Left ventricle myocardium inferior (tissue), 1 donor: ENCODE measurements at regions not wholly inside any gene's neighbourhood (a gene's known extent, or its start where the extent isn't known, plus 50 kb on each side); places are given as distances from the start of the nearest gene placed in this dataset.

ENCODE experiments used
- DNase-seq: peaks from one replicate; pipeline ENCODE4 v3.0.0-alpha.2; 2020
- H3K27ac ChIP-seq: fragments of 200-600 bp; replicated peaks from 2 replicates; pipeline ENCODE4 v1.8.0; 2021
- H3K27me3 ChIP-seq: fragments of 200-600 bp; 2 replicates; pipeline ENCODE4 v1.8.0; 2021; ENCODE audit warnings: low read depth
- H3K36me3 ChIP-seq: fragments of 200-600 bp; 2 replicates; pipeline ENCODE4 v1.8.0; 2021
- H3K4me1 ChIP-seq: fragments of 200-600 bp; 2 replicates; pipeline ENCODE4 v1.8.0; 2021
- H3K4me3 ChIP-seq: fragments of 200-600 bp; 2 replicates; pipeline ENCODE4 v1.8.0; 2021; ENCODE audit warnings: mild to moderate bottlenecking, moderate library complexity
- H3K9me3 ChIP-seq: fragments of 200-600 bp; replicated peaks from 2 replicates; pipeline ENCODE4 v1.8.0; 2021
- CTCF ChIP-seq: fragments of 200-600 bp; IDR thresholded peaks from 2 replicates; pipeline ENCODE4 v1.8.0; 2021; ENCODE audit warnings: antibody characterized with exemption, mild to moderate bottlenecking, borderline replicate concordance
- intact Hi-C: fragments of 100-400 bp; cut with micrococcal nuclease; formaldehyde crosslinking; loops from one replicate; pipeline ENCODE4 v1.11.0; 2022
- donor health status: DM: no; HTN: yes; CAD: no; lungs with severe emphysema.

GRCh38 chr11:91147885-91148284 is 925.0 kb upstream of the CHORDC1 start:
- no peak for DNase-seq
- Histone ChIP-seq H3K4me1 (no peaks in the 10 kb centered on the region), H3K27me3 (no peaks in the 10 kb centered on the region), H3K27ac (no peak overlapping the region), H3K4me3 (no peak overlapping the region), H3K9me3 (peaks cover 11% of the 10 kb centered on the region), H3K36me3 (no peaks in the 10 kb centered on the region)
- no peak for TF ChIP-seq CTCF
- intact Hi-C loops = no loop called here

GRCh38 chr11:91141655-91142054 is 918.8 kb upstream of the CHORDC1 start:
- no peak overlapping the region for H3K27ac ChIP-seq
- H3K36me3 ChIP-seq = no peaks in the 10 kb centered on the region
- DNase-seq = no peak
- TF ChIP-seq CTCF = no peak
- no peaks in the 10 kb centered on the region for H3K27me3 ChIP-seq
- no peak overlapping the region for H3K4me3 ChIP-seq
- intact Hi-C loops = no loop called here
- no peaks in the 10 kb centered on the region for H3K4me1 ChIP-seq
- H3K9me3 ChIP-seq = no peaks in the 10 kb centered on the region

- DNase-seq = no peak
- Histone ChIP-seq H3K36me3 (no peaks in the 10 kb centered on the region), H3K27ac (no peak overlapping the region), H3K4me3 (no peak overlapping the region), H3K27me3 (no peaks in the 10 kb centered on the region), H3K4me1 (peaks cover 8% of the 10 kb centered on the region), H3K9me3 (no peaks in the 10 kb centered on the region)
- intact Hi-C loops = no loop called here
- no peak for TF ChIP-seq CTCF
Observed at GRCh38 chr11:91136631-91137030, 913.8 kb upstream of the CHORDC1 start.

GRCh38 chr11:91133361-91133760 is 910.5 kb upstream of the CHORDC1 start:
- TF ChIP-seq CTCF = no peak
- no peaks in the 10 kb centered on the region for H3K27me3 ChIP-seq
- H3K27ac ChIP-seq = no peak overlapping the region
- H3K4me1 ChIP-seq = peaks cover 8% of the 10 kb centered on the region
- H3K4me3 ChIP-seq = no peak overlapping the region
- intact Hi-C loops = no loop called here
- no peaks in the 10 kb centered on the region for H3K36me3 ChIP-seq
- no peak for DNase-seq
- H3K9me3 ChIP-seq = no peaks in the 10 kb centered on the region

GRCh38 chr11:91129596-91129995 is 906.7 kb upstream of the CHORDC1 start:
- Histone ChIP-seq H3K27ac (no peak overlapping the region), H3K9me3 (no peaks in the 10 kb centered on the region), H3K4me1 (peaks cover 8% of the 10 kb centered on the region), H3K36me3 (no peaks in the 10 kb centered on the region), H3K4me3 (no peak overlapping the region), H3K27me3 (no peaks in the 10 kb centered on the region)
- intact Hi-C loops = no loop called here
- no peak for DNase-seq
- TF ChIP-seq CTCF = no peak

- no peak overlapping the region for H3K4me3 ChIP-seq
- no peak overlapping the region for H3K27ac ChIP-seq
- intact Hi-C loops = no loop called here
- TF ChIP-seq CTCF = no peak
- DNase-seq = no peak
- H3K9me3 ChIP-seq = no peaks in the 10 kb centered on the region
- no peaks in the 10 kb centered on the region for H3K27me3 ChIP-seq
- H3K4me1 ChIP-seq = no peaks in the 10 kb centered on the region
- no peaks in the 10 kb centered on the region for H3K36me3 ChIP-seq
Observed at GRCh38 chr11:91124363-91124762, 901.5 kb upstream of the CHORDC1 start.
